Brain microvascular endothelial cell (primary cell): ENCODE measurements at regions not wholly inside any gene's neighbourhood (a gene's known extent, or its start where the extent isn't known, plus 50 kb on each side); places are given as distances from the start of the nearest gene placed in this dataset.

Experiments used
- DNase-seq: peaks from one replicate; pipeline ENCODE4 v3.0.0-alpha.2; 2020
- H3K27ac ChIP-seq: fragments of 250-450 bp; sonication (Bioruptor Pico); 2 replicates; pipeline ENCODE4 v1.5.1; 2020; ENCODE audit warnings: mild to moderate bottlenecking, moderate library complexity
- H3K27me3 ChIP-seq: fragments of 250-450 bp; sonication (Bioruptor Pico); replicated peaks from 2 replicates; pipeline ENCODE4 v1.5.1; 2020; ENCODE audit warnings: mild to moderate bottlenecking
- H3K36me3 ChIP-seq: fragments of 250-450 bp; sonication (Bioruptor Pico); replicated peaks from 2 replicates; pipeline ENCODE4 v1.5.1; 2020; ENCODE audit warnings: mild to moderate bottlenecking
- H3K4me3 ChIP-seq: 2 replicates; pipeline ENCODE4 v1.5.1; 2011; ENCODE audit warnings: low read depth, mild to moderate bottlenecking, control low read depth, low read length, moderate library complexity
- in situ Hi-C: cut with HindIII; loops from 2 replicates; pipeline ENCODE4 v1.10.0; 2017; ENCODE audit warnings: low sequenced_read_pairs, low pct_ligation_motif_present
- TF ChIP-seq, protein P1 (sequence below): IDR thresholded peaks from 2 replicates; pipeline ENCODE4 v1.5.1; 2011; ENCODE audit warnings: low read depth, mild to moderate bottlenecking, moderate library complexity, low read length, control low read depth, inconsistent platforms; ENCODE audit errors: missing control alignments

DNA sequence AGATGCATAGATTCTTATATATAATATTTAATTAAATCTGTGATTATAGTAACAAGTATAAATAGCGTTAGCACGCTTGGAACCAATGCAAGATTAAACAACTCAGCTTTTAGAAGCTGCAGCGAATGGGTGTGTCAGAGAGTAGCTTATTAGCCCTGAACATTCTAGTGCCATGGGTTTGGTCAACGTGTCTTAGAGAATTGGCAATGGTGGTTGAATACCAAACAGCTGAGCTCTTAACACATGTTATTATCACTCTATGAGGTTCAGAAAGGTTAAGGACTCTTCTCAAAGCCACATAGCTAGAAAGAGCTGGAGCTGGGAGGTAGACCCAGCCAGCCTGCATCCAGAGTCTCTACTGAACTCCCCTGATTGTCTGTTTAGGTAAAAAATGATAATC lies 284.2 kb upstream of the CHD6 start:
- Histone ChIP-seq H3K27ac (no peak overlapping the region), H3K27me3 (no peaks in the 10 kb centered on the region), H3K36me3 (no peaks in the 10 kb centered on the region), H3K4me3 (no peak overlapping the region)
- no peak for DNase-seq
- in situ Hi-C loops, result no loop called here
- TF ChIP-seq, protein P1, sequence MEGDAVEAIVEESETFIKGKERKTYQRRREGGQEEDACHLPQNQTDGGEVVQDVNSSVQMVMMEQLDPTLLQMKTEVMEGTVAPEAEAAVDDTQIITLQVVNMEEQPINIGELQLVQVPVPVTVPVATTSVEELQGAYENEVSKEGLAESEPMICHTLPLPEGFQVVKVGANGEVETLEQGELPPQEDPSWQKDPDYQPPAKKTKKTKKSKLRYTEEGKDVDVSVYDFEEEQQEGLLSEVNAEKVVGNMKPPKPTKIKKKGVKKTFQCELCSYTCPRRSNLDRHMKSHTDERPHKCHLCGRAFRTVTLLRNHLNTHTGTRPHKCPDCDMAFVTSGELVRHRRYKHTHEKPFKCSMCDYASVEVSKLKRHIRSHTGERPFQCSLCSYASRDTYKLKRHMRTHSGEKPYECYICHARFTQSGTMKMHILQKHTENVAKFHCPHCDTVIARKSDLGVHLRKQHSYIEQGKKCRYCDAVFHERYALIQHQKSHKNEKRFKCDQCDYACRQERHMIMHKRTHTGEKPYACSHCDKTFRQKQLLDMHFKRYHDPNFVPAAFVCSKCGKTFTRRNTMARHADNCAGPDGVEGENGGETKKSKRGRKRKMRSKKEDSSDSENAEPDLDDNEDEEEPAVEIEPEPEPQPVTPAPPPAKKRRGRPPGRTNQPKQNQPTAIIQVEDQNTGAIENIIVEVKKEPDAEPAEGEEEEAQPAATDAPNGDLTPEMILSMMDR, result no peak

DNA sequence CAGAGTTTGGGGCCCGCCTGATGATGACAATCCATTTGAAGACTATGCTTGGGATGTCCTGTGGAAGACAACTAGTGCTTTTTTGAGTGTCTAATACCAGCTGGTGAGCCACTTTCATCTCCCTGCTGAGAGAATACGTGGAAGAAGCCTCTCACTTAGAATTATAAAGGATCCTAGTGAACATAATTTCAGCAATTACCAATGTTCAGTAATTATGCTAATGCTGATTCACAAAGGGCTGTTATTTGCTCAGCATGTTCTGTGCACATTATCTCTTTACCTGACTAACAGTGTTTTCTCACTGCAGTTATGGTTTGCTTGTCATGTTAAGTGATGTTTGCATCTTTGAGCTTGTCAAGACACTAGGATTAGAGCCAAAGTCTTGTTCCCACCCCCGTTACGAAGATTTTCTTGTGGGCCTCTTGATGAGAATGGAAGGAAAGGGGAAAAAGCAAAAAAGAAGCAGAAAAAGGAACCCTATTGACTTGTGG lies 282.1 kb upstream of the CHD6 start:
- H3K4me3 ChIP-seq, result no peak overlapping the region
- in situ Hi-C loops, result no loop called here
- no peak overlapping the region for H3K27ac ChIP-seq
- H3K36me3 ChIP-seq, result no peaks in the 10 kb centered on the region
- TF ChIP-seq, protein P1, result no peak
- H3K27me3 ChIP-seq, result no peaks in the 10 kb centered on the region
- no peak for DNase-seq

- H3K27me3 ChIP-seq, result no peaks in the 10 kb centered on the region
- no peak for DNase-seq
- no peaks in the 10 kb centered on the region for H3K36me3 ChIP-seq
- no peak overlapping the region for H3K27ac ChIP-seq
- in situ Hi-C loops, result no loop called here
- H3K4me3 ChIP-seq, result no peak overlapping the region
- TF ChIP-seq, protein P1, result no peak
These were observed 279.5 kb upstream of the CHD6 start for GRCh38 chr20:41897708-41898107.

DNA sequence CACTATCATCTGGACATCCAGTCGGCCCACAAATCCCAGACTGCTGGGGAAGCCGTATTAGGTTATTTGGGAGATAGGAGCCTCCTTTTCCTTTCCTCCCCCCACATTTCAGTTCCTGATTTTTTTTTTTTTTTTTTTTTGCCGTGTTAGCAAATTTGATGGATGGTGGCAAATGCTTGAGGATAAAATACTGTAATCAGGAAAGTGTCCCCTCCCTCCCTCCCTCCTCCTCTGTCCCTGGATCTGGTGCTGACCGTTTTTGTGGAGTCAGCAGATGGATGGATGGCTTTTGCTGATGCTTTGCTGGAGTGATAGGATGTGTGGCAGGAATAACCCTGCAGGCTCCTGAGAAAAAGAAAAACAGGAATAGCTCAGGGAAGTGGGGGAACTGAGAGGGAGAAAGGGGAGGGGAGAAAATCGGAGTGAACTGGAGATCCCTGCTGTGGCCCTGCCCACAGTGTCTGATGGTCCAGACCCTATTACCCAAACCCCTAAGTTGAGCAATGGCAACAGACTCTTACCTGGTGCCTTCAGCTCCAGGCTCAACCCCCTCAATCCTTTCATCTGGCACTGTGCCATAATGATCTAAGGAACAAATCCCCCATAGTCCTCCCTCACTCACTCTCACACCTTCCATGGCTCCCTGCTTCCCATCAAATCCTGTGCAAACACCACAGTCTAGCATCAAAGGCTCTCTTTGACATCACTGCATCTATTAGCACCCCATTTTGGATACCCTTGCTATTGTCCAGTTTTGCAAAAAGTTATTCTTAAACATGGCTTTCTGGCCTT lies 277.3 kb upstream of the CHD6 start:
- Histone ChIP-seq H3K36me3 (no peaks in the 10 kb centered on the region), H3K4me3 (no peak overlapping the region), H3K27me3 (no peaks in the 10 kb centered on the region), H3K27ac (no peak overlapping the region)
- TF ChIP-seq, protein P1, result no peak
- no peak for DNase-seq
- in situ Hi-C loops, result no loop called here

GRCh38 chr20:41894255-41894963 lies 276.2 kb upstream of the CHD6 start:
- no peaks in the 10 kb centered on the region for H3K27me3 ChIP-seq
- DNase-seq, result no peak
- no peak overlapping the region for H3K4me3 ChIP-seq
- in situ Hi-C loops, result no loop called here
- H3K36me3 ChIP-seq, result no peaks in the 10 kb centered on the region
- TF ChIP-seq, protein P1, result no peak
- H3K27ac ChIP-seq, result no peak overlapping the region
